ENCODE measurements at regions not wholly inside any gene's neighbourhood (a gene's known extent, or its start where the extent isn't known, plus 50 kb on each side); places are given as distances from the start of the nearest gene placed in this dataset.
"Not testable (repeated sequence)": the region's sequence is repeated elsewhere in the genome, so short reads cannot be mapped to it uniquely, and the experiment has no call there.

- no peak overlapping the region for H3K4me3 ChIP-seq (replicated peaks in 1 of 3)
- H3K4me1 ChIP-seq, result no peaks in the 10 kb centered on the region
- H3K27ac ChIP-seq, result no peak overlapping the region
- intact Hi-C loops (cut with DNase I), result no loop called here
- H3K36me3 ChIP-seq, result no peaks in the 10 kb centered on the region
- H3K27me3 ChIP-seq, result no peaks in the 10 kb centered on the region
- DNase-seq, result no peak
- no peaks in the 10 kb centered on the region for H3K9me3 ChIP-seq
- TF ChIP-seq POLR2A (IDR thresholded peaks at IDR 0.05) (no peak), CTCF (IDR thresholded peaks at IDR 0.05) (no peak)
These were observed 509.0 kb downstream of the KLHL13 start for GRCh38 chrX:117607561-117607960.

- intact Hi-C loops (cut with DNase I); H3K9me3 ChIP-seq; DNase-seq; H3K36me3 ChIP-seq; H3K27ac ChIP-seq; H3K4me3 ChIP-seq (replicated peaks in 1 of 3); H3K4me1 ChIP-seq; H3K27me3 ChIP-seq: not testable (repeated sequence)
These were observed 510.5 kb downstream of the KLHL13 start for GRCh38 chrX:117606101-117606500.

GRCh38 chrX:117570160-117570559 is 546.5 kb downstream of the KLHL13 start:
- no peak overlapping the region for H3K4me3 ChIP-seq (replicated peaks in 1 of 3)
- H3K27me3 ChIP-seq, result no peaks in the 10 kb centered on the region
- no peak for DNase-seq
- H3K4me1 ChIP-seq, result no peaks in the 10 kb centered on the region
- intact Hi-C loops (cut with DNase I), result no loop called here
- no peak overlapping the region for H3K27ac ChIP-seq
- no peaks in the 10 kb centered on the region for H3K36me3 ChIP-seq
- H3K9me3 ChIP-seq, result no peaks in the 10 kb centered on the region
- TF ChIP-seq POLR2A (IDR thresholded peaks at IDR 0.05), result no peak
- TF ChIP-seq CTCF (IDR thresholded peaks at IDR 0.05), result no peak

- TF ChIP-seq POLR2A (IDR thresholded peaks at IDR 0.05), result no peak
- TF ChIP-seq CTCF (IDR thresholded peaks at IDR 0.05), result no peak
- no peak overlapping the region for H3K4me3 ChIP-seq (replicated peaks in 1 of 3)
- H3K4me1 ChIP-seq, result no peaks in the 10 kb centered on the region
- intact Hi-C loops (cut with DNase I), result no loop called here
- H3K9me3 ChIP-seq, result no peaks in the 10 kb centered on the region
- H3K36me3 ChIP-seq, result no peaks in the 10 kb centered on the region
- no peak for DNase-seq
- 85 to 86% methylated on average over 2 to 3 of the region's 3 CpGs for WGBS, 2 donors
- no peak overlapping the region for H3K27ac ChIP-seq
- no peaks in the 10 kb centered on the region for H3K27me3 ChIP-seq
These were observed 548.4 kb downstream of the KLHL13 start for GRCh38 chrX:117568238-117568637.

GRCh38 chrX:117543885-117544284 is 572.7 kb downstream of the KLHL13 start:
- Histone ChIP-seq H3K36me3 (no peaks in the 10 kb centered on the region), H3K27me3 (no peaks in the 10 kb centered on the region)
- 66 to 70% methylated on average over 3 of the region's 3 CpGs for WGBS, 2 donors

More at GRCh38 chrX:117543885-117544284, 572.7 kb downstream of the KLHL13 start:
- intact Hi-C loops (cut with DNase I), result no loop called here
- TF ChIP-seq CTCF (IDR thresholded peaks at IDR 0.05), result no peak
- TF ChIP-seq POLR2A (IDR thresholded peaks at IDR 0.05), result no peak
- DNase-seq, result no peak
- Histone ChIP-seq H3K4me1 (no peaks in the 10 kb centered on the region), H3K27ac (no peak overlapping the region), H3K4me3 (replicated peaks in 1 of 3) (no peak overlapping the region), H3K9me3 (no peaks in the 10 kb centered on the region)
